Panc1 (cell line): ENCODE measurements at regions not wholly inside any gene's neighbourhood (a gene's known extent, or its start where the extent isn't known, plus 50 kb on each side); places are given as distances from the start of the nearest gene placed in this dataset.

Experiments
- POLR2AphosphoS5 ChIP-seq: IDR thresholded peaks from 2 replicates; pipeline ENCODE4 v1.6.1; 2012; ENCODE audit warnings: mild to moderate bottlenecking, low read depth, low read length, moderate library complexity
- SIN3A ChIP-seq: IDR thresholded peaks from 2 replicates; pipeline ENCODE4 v1.6.1; 2012; ENCODE audit warnings: low read depth, mild to moderate bottlenecking, low read length, moderate library complexity, borderline replicate concordance; ENCODE audit not compliant: insufficient read depth
- TCF7L2 ChIP-seq: IDR thresholded peaks from 2 replicates; pipeline ENCODE4 v1.6.1; 2011; ENCODE audit warnings: mild to moderate bottlenecking, low read depth, low read length, inconsistent platforms
- TF ChIP-seq, protein P1 (sequence below): fragments of 450-650 bp; IDR thresholded peaks from 2 replicates; pipeline ENCODE4 v1.5.1; 2017; ENCODE audit warnings: mild to moderate bottlenecking
- TF ChIP-seq, protein P2 (sequence below), 2 experiments: IDR thresholded peaks; 2 replicates each; pipeline ENCODE4 v1.6.1; 2011 to 2012; ENCODE audit warnings: low read depth in 2 of 2, control low read depth in 1 of 2, low read length in 1 of 2, mild to moderate bottlenecking in 1 of 2, moderate library complexity in 1 of 2; ENCODE audit not compliant: insufficient read depth in 1 of 2

GRCh38 chr20:48238326-48238725 is 453.0 kb upstream of the SULF2 start:
- TF ChIP-seq, protein P1, sequence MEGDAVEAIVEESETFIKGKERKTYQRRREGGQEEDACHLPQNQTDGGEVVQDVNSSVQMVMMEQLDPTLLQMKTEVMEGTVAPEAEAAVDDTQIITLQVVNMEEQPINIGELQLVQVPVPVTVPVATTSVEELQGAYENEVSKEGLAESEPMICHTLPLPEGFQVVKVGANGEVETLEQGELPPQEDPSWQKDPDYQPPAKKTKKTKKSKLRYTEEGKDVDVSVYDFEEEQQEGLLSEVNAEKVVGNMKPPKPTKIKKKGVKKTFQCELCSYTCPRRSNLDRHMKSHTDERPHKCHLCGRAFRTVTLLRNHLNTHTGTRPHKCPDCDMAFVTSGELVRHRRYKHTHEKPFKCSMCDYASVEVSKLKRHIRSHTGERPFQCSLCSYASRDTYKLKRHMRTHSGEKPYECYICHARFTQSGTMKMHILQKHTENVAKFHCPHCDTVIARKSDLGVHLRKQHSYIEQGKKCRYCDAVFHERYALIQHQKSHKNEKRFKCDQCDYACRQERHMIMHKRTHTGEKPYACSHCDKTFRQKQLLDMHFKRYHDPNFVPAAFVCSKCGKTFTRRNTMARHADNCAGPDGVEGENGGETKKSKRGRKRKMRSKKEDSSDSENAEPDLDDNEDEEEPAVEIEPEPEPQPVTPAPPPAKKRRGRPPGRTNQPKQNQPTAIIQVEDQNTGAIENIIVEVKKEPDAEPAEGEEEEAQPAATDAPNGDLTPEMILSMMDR = no peak
- TF ChIP-seq, protein P2, sequence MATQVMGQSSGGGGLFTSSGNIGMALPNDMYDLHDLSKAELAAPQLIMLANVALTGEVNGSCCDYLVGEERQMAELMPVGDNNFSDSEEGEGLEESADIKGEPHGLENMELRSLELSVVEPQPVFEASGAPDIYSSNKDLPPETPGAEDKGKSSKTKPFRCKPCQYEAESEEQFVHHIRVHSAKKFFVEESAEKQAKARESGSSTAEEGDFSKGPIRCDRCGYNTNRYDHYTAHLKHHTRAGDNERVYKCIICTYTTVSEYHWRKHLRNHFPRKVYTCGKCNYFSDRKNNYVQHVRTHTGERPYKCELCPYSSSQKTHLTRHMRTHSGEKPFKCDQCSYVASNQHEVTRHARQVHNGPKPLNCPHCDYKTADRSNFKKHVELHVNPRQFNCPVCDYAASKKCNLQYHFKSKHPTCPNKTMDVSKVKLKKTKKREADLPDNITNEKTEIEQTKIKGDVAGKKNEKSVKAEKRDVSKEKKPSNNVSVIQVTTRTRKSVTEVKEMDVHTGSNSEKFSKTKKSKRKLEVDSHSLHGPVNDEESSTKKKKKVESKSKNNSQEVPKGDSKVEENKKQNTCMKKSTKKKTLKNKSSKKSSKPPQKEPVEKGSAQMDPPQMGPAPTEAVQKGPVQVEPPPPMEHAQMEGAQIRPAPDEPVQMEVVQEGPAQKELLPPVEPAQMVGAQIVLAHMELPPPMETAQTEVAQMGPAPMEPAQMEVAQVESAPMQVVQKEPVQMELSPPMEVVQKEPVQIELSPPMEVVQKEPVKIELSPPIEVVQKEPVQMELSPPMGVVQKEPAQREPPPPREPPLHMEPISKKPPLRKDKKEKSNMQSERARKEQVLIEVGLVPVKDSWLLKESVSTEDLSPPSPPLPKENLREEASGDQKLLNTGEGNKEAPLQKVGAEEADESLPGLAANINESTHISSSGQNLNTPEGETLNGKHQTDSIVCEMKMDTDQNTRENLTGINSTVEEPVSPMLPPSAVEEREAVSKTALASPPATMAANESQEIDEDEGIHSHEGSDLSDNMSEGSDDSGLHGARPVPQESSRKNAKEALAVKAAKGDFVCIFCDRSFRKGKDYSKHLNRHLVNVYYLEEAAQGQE (IDR thresholded peaks at IDR 0.05; ENCODE audit: insufficient read depth in 1 of 2, low read depth in 2 of 2, low read length in 1 of 2) = no peak
- TF ChIP-seq POLR2AphosphoS5 (no peak), TCF7L2 (no peak), SIN3A (no peak)
